ENCODE measurements at regions not wholly inside any gene's neighbourhood (a gene's known extent, or its start where the extent isn't known, plus 50 kb on each side); places are given as distances from the start of the nearest gene placed in this dataset.
"Not testable (repeated sequence)": the region's sequence is repeated elsewhere in the genome, so short reads cannot be mapped to it uniquely, and the experiment has no call there.

GRCh38 chr2:40032650-40033319 lies 253.7 kb upstream of the THUMPD2 start:
- no peak for DNase-seq
- no peak for ATAC-seq
- Histone ChIP-seq H3K27ac (no peak overlapping the region), H3K36me3 (no peaks in the 10 kb centered on the region), H3K4me3 (no peak overlapping the region), H3K4me1 (no peaks in the 10 kb centered on the region), H3K9me3 (no peaks in the 10 kb centered on the region), H3K27me3 (no peaks in the 10 kb centered on the region)
- no peak for FAIRE-seq
- intact Hi-C loops (cut with DNase I) = no loop called here
- WGBS, 2 donors = 40 to 41% methylated on average over 2 of the region's 2 CpGs
- no peak for TF ChIP-seq CTCF (IDR thresholded peaks at IDR 0.05)

GRCh38 chr2:40030456-40030975 lies 251.5 kb upstream of the THUMPD2 start:
- 62 to 89% methylated on average over 2 of the region's 2 CpGs for WGBS, 2 donors
- Histone ChIP-seq H3K27me3 (no peaks in the 10 kb centered on the region), H3K9me3 (no peaks in the 10 kb centered on the region), H3K4me1 (no peaks in the 10 kb centered on the region), H3K27ac (no peak overlapping the region), H3K36me3 (no peaks in the 10 kb centered on the region), H3K4me3 (no peak overlapping the region)
- ATAC-seq (no peak), DNase-seq (no peak), FAIRE-seq (no peak)
- no peak for TF ChIP-seq CTCF (IDR thresholded peaks at IDR 0.05)
- intact Hi-C loops (cut with DNase I) = no loop called here

GRCh38 chr2:40028792-40029488 lies 249.9 kb upstream of the THUMPD2 start:
- TF ChIP-seq CTCF (IDR thresholded peaks at IDR 0.05) = no peak
- Histone ChIP-seq H3K4me3 (no peak overlapping the region), H3K27ac (no peak overlapping the region), H3K9me3 (no peaks in the 10 kb centered on the region), H3K4me1 (no peaks in the 10 kb centered on the region), H3K36me3 (no peaks in the 10 kb centered on the region), H3K27me3 (no peaks in the 10 kb centered on the region)
- ATAC-seq (peak in 1 of 4 donors; percentile 34), FAIRE-seq (no peak), DNase-seq (no peak)
- WGBS, 2 donors = 84 to 90% methylated on average over 1 of the region's 1 CpG
- intact Hi-C loops (cut with DNase I) = no loop called here

GRCh38 chr2:40027968-40028367 lies 248.9 kb upstream of the THUMPD2 start:
- WGBS, 2 donors = 89 to 94% methylated on average over 1 of the region's 1 CpG
- Histone ChIP-seq H3K4me3 (no peak overlapping the region), H3K36me3 (no peaks in the 10 kb centered on the region), H3K27me3 (peaks cover 0 to 3% (median 0%) of the 10 kb centered on the region in 4 donors), H3K9me3 (no peaks in the 10 kb centered on the region), H3K4me1 (no peaks in the 10 kb centered on the region), H3K27ac (no peak overlapping the region)
- no peak for ATAC-seq
- DNase-seq = no peak
- no peak for FAIRE-seq
- no peak for TF ChIP-seq CTCF (IDR thresholded peaks at IDR 0.05)
- intact Hi-C loops (cut with DNase I) = no loop called here

GRCh38 chr2:40025276-40025675 lies 246.2 kb upstream of the THUMPD2 start:
- H3K4me1 ChIP-seq; ATAC-seq; intact Hi-C loops (cut with DNase I); DNase-seq; H3K36me3 ChIP-seq; H3K27ac ChIP-seq; H3K27me3 ChIP-seq; H3K9me3 ChIP-seq; FAIRE-seq; H3K4me3 ChIP-seq: not testable (repeated sequence)
- WGBS, 2 donors = 37 to 39% methylated on average over 2 to 3 of the region's 3 CpGs
